Bone marrow (tissue), 2 donors: ENCODE measurements at regions not wholly inside any gene's neighbourhood (a gene's known extent, or its start where the extent isn't known, plus 50 kb on each side); places are given as distances from the start of the nearest gene placed in this dataset.

Experiments used
- DNase-seq, 2 donors: peaks; one replicate each; lab custom pipeline; 2025; lab: John Stamatoyannopoulos, UW

DNA sequence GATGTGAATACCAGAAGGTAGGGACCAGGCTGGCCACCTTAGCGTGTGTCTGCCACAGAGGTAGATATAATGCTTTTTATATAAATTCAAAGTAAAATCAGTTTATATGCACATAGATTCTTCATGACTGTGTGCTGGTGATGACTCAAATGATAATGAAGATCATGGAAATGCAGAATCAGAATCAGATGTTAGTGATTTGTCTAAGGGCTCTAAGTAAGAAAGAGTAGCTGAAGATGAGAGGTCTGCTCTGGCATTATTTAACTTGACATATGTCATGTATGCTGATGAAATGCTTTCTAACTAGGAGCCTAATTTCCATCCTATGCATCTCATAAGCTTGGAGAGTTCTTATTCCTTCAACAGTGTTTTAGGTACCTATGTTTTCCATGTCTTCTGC, 50.3 kb upstream of the DPH6 start:
- no peak for DNase-seq

DNA sequence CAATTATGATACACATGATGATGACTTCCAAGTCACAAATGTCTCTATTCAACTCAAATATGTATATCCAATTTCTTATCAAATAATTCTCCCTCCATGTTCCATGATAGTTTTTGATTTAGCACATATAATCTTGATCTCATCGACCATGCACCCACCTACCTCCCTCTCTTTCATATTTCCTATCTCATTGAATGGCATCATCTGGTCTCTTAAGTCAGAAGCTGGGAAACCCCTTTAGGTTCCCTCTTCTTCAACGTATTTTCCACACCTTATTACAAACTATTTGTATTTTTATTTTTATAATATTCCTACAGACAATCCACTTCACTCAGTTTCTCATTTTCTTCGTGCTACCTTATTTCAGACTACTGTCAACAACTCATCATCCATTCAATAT, 56.9 kb upstream of the DPH6 start:
- DNase-seq = no peak

DNA sequence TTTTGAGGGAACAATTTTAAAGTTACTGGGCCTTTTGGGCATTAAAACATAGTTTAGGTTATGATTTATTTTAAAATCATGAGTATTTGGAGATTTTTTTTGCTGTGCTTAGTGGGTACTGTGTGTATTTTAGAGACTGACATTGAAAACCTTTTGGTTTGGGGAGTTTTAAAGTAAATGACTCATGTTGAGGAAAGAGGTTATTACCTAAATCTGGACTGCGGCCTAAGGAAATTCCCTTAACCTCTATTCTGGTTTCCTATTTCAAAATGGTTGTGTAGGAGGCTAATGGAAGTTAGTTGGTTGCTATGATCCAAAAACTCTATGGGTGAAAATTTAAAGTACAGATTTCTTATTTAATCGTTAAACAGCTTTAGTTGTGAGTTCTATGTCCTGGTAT, 57.3 kb upstream of the DPH6 start:
- DNase-seq = no peak

DNA sequence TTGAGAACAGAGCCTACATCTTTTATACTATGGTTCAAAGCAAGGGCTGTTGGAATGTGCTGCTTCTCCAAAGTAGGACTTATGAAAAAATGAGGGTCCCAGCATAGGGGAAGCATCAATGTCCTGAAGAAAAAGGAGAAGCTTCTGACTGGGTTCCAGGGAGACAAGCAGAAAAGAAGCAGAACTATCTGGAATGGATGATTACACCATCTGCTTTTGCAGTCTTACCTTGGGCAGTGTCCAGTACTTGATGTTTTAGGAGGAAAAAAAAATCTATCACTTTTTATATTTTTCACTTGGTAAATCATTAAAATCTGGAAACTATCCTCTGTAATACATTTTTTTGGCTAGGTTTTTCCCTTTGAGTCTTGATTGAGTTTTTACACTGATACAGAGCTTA, 57.9 kb upstream of the DPH6 start:
- no peak for DNase-seq

DNA sequence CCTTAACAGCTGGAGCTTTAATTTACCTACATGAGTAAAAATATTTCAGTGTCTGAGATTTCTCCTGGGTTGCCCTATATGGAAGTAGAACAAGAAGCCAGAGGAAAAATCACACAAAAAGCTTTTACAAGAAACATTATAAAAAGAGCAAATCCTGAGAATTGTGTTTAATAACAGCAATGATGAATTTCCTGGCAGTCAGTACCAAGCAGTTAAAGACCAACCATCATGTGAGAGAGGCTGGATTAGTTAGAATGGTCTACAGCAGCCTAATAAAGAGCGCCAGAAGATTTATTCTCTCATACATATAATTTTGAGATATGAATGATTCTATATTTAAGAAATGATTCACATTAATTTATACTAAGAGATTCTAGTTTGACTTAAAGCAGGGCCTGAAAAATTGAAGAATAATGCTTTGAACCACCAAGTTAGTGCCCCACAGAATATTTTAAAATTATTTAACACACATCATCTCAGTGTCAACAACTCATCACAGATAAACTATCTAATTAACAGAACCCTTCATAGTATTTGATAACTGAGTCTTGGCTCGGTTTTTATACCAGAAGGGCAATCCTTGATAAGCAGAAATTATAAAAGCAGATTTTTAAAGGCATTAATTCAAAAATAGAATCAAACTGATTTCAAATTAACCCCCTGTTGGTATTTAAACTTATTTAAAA, 59.9 kb upstream of the DPH6 start:
- no peak for DNase-seq

DNA sequence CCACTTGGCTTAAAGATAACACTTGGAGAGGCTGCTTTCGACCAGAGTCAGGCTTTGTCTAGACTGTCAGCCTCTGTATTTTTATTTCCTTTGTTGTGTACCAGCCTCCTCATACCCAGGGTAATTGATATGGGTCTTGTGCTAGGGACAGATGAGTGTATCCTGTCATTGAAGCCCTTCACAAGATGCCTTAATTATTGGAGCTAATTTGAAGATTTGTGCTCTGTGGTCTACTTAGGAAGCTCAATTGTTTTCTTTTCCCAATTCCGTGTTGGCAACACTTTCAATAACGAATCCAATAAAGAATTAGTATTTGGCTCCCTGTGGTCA, 60.5 kb upstream of the DPH6 start:
- DNase-seq = no peak

DNA sequence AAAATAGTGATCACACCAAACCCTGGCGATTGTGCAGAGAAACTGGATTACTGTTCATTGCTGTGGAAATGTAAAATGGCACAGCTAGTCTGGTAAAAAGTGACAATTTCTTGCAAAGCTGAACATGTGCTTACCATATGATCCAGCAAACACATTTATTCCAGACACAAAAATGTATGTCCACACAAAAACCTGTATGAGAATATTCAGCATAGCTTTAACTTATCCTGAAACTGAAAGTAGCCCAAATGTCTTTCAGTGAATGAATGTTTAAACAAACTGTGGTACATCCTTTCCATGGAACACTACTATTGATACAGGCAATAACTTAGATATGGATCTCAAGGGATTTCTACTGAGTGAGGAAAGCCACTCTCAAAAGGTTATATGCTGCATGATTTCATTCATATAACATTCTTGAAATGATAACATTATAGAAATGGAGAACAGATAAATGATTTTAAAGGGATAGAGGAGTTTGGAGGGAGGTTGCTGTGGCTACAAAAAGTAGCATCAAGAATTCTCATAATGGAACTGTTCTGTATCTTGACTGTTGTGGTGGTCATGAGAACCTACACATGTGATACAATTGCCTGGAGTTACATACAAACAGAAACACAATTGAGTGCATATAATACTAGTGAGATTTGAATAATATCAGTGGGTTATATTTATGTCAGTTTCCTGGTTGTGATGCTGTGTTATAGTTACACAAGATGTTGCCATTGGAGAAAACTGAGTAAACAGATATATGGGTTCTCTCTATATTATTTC, 70.7 kb upstream of the DPH6 start:
- no peak for DNase-seq

DNA sequence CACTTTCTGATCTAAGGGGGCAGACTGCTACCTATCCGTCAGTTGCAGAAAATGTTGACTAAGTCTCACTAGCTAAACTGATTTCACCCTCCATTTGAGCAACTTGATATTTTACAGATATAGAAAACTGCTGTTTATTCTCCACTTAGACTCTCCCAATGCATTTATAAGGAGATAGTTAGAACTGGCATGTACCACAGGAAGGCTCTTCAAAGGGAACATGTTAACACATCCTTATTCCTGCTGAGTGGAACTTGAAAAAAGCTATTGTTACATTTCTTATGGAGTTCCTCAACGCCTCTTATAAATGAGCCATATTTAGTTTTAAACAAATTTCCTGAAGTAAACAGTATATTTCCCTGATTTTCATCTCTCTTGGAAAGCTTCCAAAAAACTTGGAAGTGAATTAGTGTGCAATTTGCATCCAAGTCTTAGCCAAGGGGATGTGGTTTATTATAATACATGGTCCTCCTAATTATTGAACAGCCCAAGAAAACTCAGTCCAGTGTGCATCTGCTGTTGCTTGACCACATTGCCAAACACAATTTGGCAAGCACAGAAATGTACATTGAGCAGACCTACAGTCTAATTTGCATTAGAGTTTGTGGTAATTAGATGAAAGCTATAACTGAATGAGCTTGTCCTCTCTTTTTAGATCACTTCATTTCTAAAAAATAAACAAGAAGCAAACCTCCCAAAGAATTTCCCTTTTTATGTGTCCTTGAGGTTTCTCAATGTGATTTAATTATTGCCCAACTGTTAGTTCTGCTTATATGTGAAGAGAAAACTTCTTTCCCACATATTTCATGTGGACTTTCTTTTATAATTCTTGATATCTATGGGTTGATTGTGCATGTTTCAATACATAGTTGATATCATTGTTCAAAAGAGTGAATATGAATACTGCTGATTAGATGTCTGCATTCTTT, 72.6 kb upstream of the DPH6 start:
- no peak for DNase-seq

DNA sequence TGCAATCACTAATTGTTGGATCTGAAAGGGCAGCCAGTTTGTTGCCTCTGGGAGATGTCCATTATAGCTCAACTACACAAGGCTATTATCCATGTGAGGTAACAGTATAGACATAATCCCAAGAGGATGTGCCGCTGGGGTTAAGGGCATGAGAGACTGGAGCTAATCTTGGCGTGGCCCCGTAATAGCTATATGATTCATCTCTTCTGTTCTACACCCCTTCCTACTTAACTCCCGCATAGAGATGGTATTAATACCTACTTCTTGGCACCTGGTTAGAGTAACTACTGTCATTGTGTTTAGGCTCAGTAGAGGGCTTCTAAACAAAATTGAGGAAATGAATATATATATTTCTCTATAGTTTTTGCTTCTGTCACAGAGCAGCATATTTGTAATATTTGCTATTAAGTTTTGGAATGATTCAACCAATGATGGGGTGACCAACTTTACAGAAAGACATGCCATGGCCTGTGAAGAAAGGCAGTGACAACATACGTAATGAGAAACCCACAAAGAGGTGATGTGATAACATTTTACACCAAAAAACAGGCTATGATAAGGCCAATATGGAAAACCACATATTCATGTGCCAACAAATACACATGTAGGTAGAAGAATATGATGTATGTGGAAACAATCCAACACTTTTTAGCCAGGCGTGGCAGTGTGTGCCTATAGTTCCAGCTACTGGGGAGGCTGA, 76.8 kb upstream of the DPH6 start:
- DNase-seq = no peak

DNA sequence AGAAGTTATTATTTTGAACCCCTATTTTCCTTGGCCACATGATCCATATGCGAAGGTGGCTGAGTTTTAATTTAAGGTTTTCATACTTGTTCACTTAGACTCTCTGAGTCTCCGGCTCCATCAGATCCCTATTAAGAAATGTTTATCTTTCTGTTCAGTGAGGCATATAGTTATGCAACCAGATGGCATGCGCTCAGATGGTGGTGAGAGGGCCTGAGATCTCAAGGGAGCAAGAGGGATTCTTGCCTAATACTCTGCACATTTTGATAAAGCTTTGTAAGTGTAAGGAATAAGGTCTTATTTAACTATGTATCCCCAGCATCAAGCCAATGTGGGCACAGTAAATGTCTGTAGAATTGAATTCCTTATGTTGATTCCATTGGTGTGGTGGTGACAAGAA, 78.9 kb upstream of the DPH6 start:
- DNase-seq = no peak

DNA sequence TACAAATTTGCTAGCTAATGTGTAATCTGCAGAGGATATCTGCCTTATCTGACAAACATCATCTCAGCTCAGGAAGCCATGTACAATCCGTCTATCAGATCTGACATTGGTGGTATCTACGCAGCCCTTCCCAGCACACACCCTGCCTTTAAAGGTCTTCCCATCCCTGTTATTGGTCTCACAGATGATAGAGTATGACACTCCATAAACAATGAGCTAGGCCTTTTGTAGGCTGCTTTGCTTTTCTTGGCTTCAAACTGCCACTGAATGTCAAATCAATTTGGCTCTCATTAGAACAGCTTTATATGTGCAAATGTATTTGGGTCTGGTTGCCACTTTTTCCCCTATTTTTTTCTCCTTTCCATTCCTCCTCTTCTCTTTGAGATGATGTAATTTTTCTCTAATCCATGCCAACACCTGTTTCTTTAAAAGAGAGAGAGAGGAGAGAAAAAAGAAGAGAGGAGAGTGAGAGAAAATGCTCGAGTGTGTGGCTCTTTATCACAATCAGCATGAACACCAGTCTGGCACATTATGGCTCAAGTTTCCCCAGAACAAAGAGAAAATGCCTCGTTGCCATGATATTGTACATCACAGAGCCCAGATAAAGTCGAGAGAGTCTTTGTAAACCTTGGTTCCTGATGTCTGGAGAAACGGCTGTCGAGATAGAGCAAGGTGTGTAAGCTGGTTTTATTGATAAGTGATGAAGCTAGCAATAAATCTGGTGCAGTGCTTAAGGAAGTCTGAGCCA, 80.8 kb upstream of the DPH6 start:
- no peak for DNase-seq

DNA sequence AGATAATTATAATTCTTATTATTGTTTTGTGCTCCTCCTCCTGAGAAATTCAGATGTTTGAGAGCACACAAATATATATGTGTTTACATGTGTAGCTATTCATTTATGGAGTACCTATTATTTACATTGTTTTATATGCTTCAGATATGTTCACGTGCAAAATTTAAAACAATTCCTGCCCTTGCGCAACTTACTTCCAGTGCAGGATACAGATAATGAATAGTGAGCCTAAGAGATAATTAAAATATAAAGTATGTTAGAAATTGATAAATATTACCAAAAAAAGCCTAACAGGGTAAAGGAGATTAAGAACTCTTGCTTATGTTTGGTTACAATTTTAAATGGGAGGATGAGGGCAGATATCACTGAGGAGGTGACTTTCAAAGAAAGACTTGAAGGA, 81.7 kb upstream of the DPH6 start:
- no peak for DNase-seq

DNA sequence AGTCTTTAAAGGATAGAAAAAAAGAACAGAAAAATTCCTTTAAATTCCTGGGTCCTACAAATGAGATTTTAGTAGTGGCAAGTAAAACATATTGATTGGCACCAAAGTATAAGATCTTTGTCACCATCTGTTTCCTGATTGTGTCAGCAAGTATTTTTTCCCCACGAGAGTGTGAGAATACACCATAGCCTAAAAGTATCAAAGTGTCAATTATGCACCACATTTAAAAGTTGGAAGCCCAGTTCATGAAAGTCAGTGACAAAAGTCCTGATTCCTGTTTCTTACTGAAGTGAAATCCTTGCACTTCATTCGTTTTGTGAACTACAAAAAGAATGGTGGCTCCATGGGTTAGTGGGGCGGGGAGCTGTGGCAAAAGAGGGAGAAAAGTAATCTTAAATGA, 83.8 kb upstream of the DPH6 start:
- DNase-seq = no peak

DNA sequence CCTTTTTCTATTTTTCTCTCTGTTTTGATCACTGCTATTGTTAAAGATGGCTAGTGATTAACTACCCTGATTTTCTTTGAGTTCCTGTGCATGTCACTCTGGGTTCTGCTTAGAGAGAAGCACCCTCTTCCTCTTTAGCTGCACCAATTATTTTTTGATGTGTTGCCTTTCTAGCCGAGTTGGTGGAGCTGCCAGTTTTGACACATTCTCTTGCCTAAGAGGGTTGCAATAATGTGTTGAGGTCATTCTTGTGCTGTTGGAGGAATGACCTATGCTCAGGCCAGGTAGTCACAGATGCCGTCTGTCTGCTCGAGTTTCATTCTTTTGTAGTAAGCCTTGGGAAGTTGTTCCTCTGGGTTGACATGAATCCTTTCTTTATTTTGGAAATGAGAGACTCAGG, 84.6 kb upstream of the DPH6 start:
- DNase-seq = no peak

DNA sequence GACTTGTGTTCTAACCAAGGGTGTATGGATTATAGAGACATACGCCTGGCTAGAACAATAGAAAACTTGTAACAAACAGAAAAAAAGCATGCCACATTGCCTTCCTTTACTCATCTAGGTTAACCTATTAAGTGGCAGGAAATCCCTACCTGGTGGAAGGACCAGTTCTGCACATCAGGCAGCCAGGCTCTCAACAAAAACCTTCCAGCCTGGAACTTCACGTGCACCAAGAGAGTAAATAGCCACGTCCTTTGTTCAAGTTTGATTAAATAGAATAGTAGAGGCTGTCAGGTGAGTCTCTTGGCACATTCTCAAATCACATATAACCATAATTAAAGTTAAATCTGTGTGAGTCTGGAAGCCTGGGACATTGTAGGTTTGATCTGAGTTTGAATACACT, 85.0 kb upstream of the DPH6 start:
- no peak for DNase-seq

DNA sequence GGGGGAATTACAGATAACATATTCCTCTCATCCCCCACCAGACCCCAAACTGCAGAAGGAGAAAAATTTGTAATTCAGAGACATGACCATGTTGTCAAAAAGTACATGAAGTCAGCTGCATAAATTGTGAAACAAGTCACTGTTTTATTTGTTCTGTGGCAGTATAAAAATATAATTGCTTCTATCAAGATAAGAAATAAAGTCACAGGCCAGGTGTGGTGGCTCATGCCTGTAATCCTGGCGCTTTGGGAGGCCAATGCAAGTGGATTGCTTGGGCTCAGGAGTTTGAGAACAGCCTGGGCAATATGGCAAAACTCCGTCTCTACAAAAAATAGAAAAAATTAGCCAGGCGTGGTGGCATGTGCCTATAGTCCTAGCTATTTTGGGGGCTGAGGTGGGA, 87.7 kb upstream of the DPH6 start:
- DNase-seq = no peak

DNA sequence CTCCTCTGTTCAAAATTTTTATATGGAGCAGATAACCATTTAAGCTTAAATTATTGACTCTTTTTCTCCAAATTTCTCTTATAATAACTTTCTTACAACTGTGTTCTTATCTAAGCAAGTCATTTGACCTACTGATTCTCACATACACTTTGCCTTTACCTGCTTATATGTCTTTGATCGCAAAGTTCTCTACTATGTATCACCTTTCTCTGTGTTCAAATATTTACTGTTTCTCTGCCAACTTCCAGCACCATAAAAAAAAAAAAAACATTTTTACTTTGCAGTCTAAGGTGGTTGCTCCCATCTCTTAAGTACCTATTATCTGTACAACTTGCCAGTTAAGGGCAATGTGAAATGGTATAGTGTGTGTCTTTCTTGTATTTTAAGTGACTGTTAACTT, 100.8 kb upstream of the DPH6 start:
- DNase-seq = no peak

DNA sequence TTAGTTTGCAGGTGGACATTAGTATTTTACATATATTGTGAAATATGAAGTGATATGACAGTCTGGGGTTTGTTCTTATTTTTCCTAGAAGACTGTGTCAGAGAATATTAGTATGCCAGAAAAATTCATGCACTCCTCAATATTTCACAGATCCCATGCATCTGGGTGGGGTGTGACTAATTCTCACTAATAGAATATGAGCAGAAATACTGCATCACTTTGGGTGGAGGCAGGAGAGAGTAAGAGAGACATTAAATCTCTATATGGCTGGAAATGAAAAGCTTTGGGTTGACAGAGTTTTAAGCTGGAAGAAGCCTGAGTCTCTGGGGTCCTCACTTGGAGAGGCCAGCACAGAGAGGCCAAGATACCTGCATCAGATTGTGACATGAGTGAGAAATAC, 101.3 kb upstream of the DPH6 start:
- no peak for DNase-seq

DNA sequence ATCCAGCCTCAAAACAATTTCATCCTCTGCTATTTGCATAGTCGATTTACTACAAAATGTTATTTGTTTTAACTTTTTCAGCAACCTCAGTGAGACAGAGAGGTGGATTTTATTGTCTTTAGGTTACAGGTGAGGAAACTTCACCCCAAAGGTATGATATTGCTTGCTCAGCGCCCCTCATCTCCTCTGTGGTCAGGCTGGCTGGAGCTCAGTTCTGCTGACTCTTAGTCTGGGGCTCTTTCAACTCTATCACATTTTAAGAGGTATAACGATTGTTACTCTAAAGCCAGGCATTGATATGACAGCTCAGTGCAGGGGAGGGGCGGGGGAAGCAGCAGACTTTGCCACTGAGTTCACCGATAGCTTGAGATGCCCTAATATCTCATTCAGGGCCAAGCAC, 103.0 kb upstream of the DPH6 start:
- DNase-seq = no peak

DNA sequence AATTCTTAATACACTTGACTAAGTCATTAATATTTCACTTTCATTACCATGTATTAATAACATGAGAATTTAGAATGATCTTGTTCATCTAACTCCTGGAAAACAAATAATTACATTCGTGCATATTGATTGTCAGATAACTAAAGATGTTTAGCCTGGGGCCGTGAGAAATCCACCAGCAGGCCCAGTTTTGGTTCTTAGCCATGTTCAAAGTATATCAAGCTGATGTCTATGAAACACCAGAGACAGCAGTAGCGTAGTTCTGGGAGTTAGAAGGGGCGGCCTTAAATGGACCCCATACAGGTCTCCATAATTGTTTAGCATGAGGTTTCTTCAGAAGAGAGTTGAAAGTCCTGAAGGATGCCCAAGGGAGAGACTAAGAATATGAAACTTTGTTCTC, 103.6 kb upstream of the DPH6 start:
- no peak for DNase-seq

DNA sequence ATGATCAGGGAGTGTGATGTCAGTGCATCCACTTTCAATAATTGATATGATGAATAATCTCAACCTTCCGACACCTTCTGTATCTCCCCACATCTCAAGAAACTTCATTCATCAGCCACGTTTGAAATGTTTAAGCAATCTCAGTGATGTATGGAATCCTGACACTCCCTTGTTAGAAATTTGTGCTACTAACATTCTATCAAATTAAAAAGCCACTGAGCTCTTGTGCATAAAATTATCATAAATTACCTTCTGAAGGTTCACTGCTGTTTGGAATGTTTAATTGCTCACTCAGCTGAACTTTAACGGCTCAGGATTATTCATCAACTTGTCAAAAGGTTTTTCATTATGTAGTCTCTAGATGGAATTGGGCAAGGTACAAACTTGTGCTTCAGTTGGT, 108.4 kb upstream of the DPH6 start:
- DNase-seq = no peak
